ENCODE measurements at regions not wholly inside any gene's neighbourhood (a gene's known extent, or its start where the extent isn't known, plus 50 kb on each side); places are given as distances from the start of the nearest gene placed in this dataset.

DNA sequence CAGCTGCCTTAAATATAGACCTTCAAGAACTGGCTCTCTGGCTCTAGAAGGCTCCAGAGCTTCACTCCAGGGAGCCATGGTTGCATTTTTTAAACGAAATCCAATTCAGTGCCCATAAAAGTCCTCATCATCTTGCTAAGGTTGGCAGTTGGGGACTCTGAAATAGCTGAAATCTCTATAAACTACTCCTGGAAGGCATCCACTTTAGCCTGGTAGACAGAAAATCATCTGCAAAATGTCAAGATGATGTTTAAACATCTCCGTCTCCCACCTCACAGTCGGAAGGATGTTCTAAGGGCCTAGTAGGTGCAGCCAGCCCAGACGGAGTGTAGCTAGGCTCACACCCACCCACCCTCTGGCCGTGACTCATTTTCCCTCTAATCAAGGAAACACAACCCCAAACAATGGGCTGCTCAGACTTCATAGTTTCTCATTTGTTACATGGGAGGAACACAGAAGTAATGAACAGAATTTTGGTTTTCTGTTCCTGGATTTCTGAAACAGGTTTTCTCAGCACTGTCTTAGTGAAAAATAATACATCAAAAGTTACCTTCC lies 235.4 kb upstream of the KAZN start:
- Mint-ChIP-seq H3K4me1 (no peaks in the 10 kb centered on the region), H3K4me3 (no peak overlapping the region), H3K36me3 (ENCODE audit: insufficient read depth) (no peaks in the 10 kb centered on the region), H3K9me3 (no peaks in the 10 kb centered on the region), H3K27ac (ENCODE audit: low read depth) (no peak overlapping the region), H3K27me3 (peaks cover 48% of the 10 kb centered on the region)
- ATAC-seq (replicated peaks; ENCODE audit: extremely low read depth, poor library complexity, severe bottlenecking) (no peak), DNase-seq (ENCODE audit: low spot score in 2 of 2) (no peak)

- H3K27ac Mint-ChIP-seq (ENCODE audit: low read depth), result no peak overlapping the region
- ATAC-seq (replicated peaks; ENCODE audit: extremely low read depth, poor library complexity, severe bottlenecking) (no peak), DNase-seq (ENCODE audit: low spot score in 2 of 2) (no peak)
- no peaks in the 10 kb centered on the region for H3K9me3 Mint-ChIP-seq
- H3K27me3 Mint-ChIP-seq, result peaks cover 42% of the 10 kb centered on the region
- H3K36me3 Mint-ChIP-seq (ENCODE audit: insufficient read depth), result no peaks in the 10 kb centered on the region
- no peaks in the 10 kb centered on the region for H3K4me1 Mint-ChIP-seq
- no peak overlapping the region for H3K4me3 Mint-ChIP-seq
These were observed 234.6 kb upstream of the KAZN start for GRCh38 chr1:14363707-14364413.

DNA sequence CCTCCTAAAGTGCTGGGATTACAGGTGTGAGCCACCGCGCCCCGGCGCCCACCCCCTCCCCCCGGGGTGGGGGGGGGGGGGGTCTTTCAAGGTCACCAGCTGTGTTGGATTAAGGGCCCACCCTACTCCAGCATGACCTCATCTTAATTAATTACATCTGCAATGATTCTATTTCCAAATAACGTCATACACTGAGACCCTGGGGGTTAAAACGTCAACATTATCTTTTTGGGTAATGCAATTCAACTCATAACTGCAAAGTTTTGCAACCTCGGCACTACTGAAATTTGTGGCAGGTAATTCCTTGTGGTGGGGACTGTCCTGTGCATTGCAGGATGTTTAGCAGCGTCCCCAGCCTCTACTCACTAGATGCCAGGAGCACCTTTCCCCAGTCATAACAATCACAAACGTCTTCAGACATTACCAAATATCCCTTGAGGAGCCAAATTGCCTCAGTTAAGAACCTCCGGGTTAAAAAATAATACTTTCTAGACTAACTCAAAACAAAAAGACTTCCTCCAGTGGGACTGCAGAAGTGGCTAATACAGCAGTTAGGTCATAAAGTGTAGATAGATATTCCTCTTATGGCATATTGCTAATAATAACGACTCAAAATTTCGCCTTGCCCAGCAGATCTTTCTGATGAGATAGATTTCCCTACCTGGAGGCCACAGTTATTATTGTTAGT lies 233.0 kb upstream of the KAZN start:
- DNase-seq (ENCODE audit: low spot score in 2 of 2) (no peak), ATAC-seq (replicated peaks; ENCODE audit: extremely low read depth, poor library complexity, severe bottlenecking) (no peak)
- Mint-ChIP-seq H3K4me1 (no peaks in the 10 kb centered on the region), H3K27me3 (peaks cover 42% of the 10 kb centered on the region), H3K27ac (ENCODE audit: low read depth) (no peak overlapping the region), H3K9me3 (no peaks in the 10 kb centered on the region), H3K4me3 (no peak overlapping the region), H3K36me3 (ENCODE audit: insufficient read depth) (no peaks in the 10 kb centered on the region)

- Mint-ChIP-seq H3K27ac (ENCODE audit: low read depth) (no peak overlapping the region), H3K36me3 (ENCODE audit: insufficient read depth) (no peaks in the 10 kb centered on the region), H3K4me3 (no peak overlapping the region), H3K4me1 (no peaks in the 10 kb centered on the region), H3K9me3 (no peaks in the 10 kb centered on the region), H3K27me3 (peaks cover 39% of the 10 kb centered on the region)
- no peak for DNase-seq (ENCODE audit: low spot score in 2 of 2)
- ATAC-seq (replicated peaks; ENCODE audit: extremely low read depth, poor library complexity, severe bottlenecking), result no peak
These were observed 232.1 kb upstream of the KAZN start for GRCh38 chr1:14366091-14367018.

- peaks cover 39% of the 10 kb centered on the region for H3K27me3 Mint-ChIP-seq
- H3K9me3 Mint-ChIP-seq, result no peaks in the 10 kb centered on the region
- H3K36me3 Mint-ChIP-seq (ENCODE audit: insufficient read depth), result no peaks in the 10 kb centered on the region
- DNase-seq (ENCODE audit: low spot score in 2 of 2) (no peak), ATAC-seq (replicated peaks; ENCODE audit: extremely low read depth, poor library complexity, severe bottlenecking) (no peak)
- no peaks in the 10 kb centered on the region for H3K4me1 Mint-ChIP-seq
- no peak overlapping the region for H3K4me3 Mint-ChIP-seq
- no peak overlapping the region for H3K27ac Mint-ChIP-seq (ENCODE audit: low read depth)
These were observed 231.0 kb upstream of the KAZN start for GRCh38 chr1:14367451-14367850.

DNA sequence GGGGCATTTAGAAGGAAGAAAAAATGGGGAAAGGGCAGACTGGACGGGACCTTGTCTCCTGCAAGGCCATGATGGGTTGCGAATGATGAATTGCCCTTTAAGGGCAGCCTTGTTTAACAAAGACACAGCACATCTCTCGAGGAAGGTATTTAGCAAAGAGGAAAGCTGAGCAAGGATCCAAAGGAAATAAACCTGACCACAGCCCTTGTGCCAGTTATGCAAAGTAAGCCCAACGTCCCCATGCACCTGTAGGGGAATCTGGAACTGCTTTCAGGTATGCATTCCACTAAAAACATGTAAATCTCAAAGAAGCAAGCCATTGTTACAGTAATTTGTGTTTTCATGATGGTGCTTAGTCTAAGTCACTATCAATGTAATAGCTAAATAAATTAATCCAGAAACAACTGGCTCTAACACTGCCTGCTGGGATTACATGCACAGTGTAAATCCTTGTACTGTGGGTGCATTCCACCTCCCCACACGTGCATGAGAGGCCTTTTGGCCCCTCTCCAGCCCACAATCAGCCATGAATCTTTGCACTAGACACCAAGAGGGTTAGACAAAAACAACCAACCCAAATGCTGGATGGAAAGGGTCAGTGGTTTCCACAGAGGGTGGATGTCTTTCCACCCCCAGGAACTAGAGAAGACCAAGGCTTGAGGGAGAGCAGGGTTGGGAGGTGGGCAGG lies 228.8 kb upstream of the KAZN start:
- H3K4me3 Mint-ChIP-seq, result no peak overlapping the region
- H3K9me3 Mint-ChIP-seq, result no peaks in the 10 kb centered on the region
- no peaks in the 10 kb centered on the region for H3K36me3 Mint-ChIP-seq (ENCODE audit: insufficient read depth)
- DNase-seq (ENCODE audit: low spot score in 2 of 2), result no peak
- no peak for ATAC-seq (replicated peaks; ENCODE audit: extremely low read depth, poor library complexity, severe bottlenecking)
- H3K4me1 Mint-ChIP-seq, result no peaks in the 10 kb centered on the region
- no peak overlapping the region for H3K27ac Mint-ChIP-seq (ENCODE audit: low read depth)
- peaks cover 39% of the 10 kb centered on the region for H3K27me3 Mint-ChIP-seq

DNA sequence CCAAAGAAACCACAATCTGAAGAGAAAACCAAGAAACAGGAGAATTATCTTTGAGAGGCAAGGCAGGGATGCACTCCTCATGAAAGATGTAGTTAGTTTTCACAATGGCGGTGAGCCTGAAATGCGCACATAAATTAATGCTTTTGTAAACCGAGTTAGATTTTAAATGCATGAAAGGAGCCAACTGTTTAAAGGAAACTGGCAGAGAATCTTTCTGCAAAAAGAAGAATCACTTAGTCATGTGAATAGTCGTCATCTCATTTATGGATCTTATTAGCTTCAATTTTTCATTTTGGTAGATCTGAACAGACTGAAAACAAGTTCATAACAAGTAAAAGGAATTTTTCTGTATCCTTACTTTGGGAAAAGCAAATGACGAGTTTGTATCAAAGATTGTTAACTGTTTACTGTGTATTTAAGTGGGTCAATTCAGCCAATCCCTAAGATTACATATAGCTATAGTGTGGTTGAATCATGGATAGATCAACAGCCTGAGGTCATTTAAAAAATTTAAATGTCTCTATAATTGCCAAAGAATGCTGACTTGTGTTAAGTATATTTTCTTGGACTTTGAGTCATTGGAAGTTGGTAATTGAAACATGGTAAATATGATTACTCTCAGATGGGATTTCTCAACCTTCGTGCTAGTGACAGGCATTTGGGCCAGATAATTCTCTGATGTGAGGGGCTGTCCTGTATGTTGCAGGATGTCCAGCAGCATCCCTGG lies 226.6 kb upstream of the KAZN start:
- ATAC-seq (replicated peaks; ENCODE audit: extremely low read depth, poor library complexity, severe bottlenecking), result no peak
- no peaks in the 10 kb centered on the region for H3K9me3 Mint-ChIP-seq
- no peak overlapping the region for H3K27ac Mint-ChIP-seq (ENCODE audit: low read depth)
- no peak for DNase-seq (ENCODE audit: low spot score in 2 of 2)
- no peaks in the 10 kb centered on the region for H3K4me1 Mint-ChIP-seq
- peaks cover 24% of the 10 kb centered on the region for H3K27me3 Mint-ChIP-seq
- H3K4me3 Mint-ChIP-seq, result no peak overlapping the region
- H3K36me3 Mint-ChIP-seq (ENCODE audit: insufficient read depth), result no peaks in the 10 kb centered on the region

GRCh38 chr1:14372526-14372925 lies 226.0 kb upstream of the KAZN start:
- Mint-ChIP-seq H3K36me3 (ENCODE audit: insufficient read depth) (no peaks in the 10 kb centered on the region), H3K4me1 (no peaks in the 10 kb centered on the region), H3K27me3 (peaks cover 23% of the 10 kb centered on the region), H3K27ac (ENCODE audit: low read depth) (no peak overlapping the region), H3K4me3 (no peak overlapping the region), H3K9me3 (no peaks in the 10 kb centered on the region)
- no peak for ATAC-seq (replicated peaks; ENCODE audit: extremely low read depth, poor library complexity, severe bottlenecking)
- DNase-seq (ENCODE audit: low spot score in 2 of 2), result no peak

- no peaks in the 10 kb centered on the region for H3K4me1 Mint-ChIP-seq
- H3K36me3 Mint-ChIP-seq (ENCODE audit: insufficient read depth), result no peaks in the 10 kb centered on the region
- H3K4me3 Mint-ChIP-seq, result no peak overlapping the region
- H3K27ac Mint-ChIP-seq (ENCODE audit: low read depth), result no peak overlapping the region
- ATAC-seq (replicated peaks; ENCODE audit: extremely low read depth, poor library complexity, severe bottlenecking) (no peak), DNase-seq (ENCODE audit: low spot score in 2 of 2) (no peak)
- H3K27me3 Mint-ChIP-seq, result peaks cover 17% of the 10 kb centered on the region
- H3K9me3 Mint-ChIP-seq, result no peaks in the 10 kb centered on the region
These were observed 225.3 kb upstream of the KAZN start for GRCh38 chr1:14373081-14373758.

DNA sequence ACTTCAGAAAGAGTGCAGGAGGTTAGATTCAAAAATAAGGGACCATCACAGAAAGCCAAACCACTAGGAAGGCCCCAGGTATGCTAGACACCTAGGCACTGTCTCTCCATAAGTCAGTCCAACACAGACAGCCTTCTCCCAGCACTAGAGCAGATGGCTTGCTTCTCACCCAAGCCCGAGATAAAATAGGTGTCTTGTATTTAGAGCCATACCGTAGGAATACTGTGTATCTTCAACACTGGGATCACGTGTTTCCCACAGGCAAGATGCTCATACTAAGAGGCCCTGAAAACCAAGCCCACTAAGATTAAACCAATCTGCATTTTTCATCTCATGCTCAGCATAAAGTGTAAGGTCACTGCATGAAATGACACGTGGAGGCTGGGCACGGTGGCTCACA lies 223.3 kb upstream of the KAZN start:
- no peaks in the 10 kb centered on the region for H3K36me3 Mint-ChIP-seq (ENCODE audit: insufficient read depth)
- no peak overlapping the region for H3K4me3 Mint-ChIP-seq
- H3K9me3 Mint-ChIP-seq, result peaks cover 11% of the 10 kb centered on the region
- peaks cover 2% of the 10 kb centered on the region for H3K27me3 Mint-ChIP-seq
- ATAC-seq (replicated peaks; ENCODE audit: extremely low read depth, poor library complexity, severe bottlenecking) (no peak), DNase-seq (ENCODE audit: low spot score in 2 of 2) (no peak)
- no peak overlapping the region for H3K27ac Mint-ChIP-seq (ENCODE audit: low read depth)
- no peaks in the 10 kb centered on the region for H3K4me1 Mint-ChIP-seq

- ATAC-seq (replicated peaks; ENCODE audit: extremely low read depth, poor library complexity, severe bottlenecking), result no peak
- Mint-ChIP-seq H3K4me3 (no peak overlapping the region), H3K4me1 (no peaks in the 10 kb centered on the region), H3K27me3 (no peaks in the 10 kb centered on the region), H3K27ac (ENCODE audit: low read depth) (no peak overlapping the region), H3K9me3 (peaks cover 26% of the 10 kb centered on the region), H3K36me3 (ENCODE audit: insufficient read depth) (no peaks in the 10 kb centered on the region)
- no peak for DNase-seq (ENCODE audit: low spot score in 2 of 2)
These were observed 221.1 kb upstream of the KAZN start for GRCh38 chr1:14377386-14377785.

Data from central memory CD8-positive, alpha-beta T cell (primary cell).